GM12875 (cell line): ENCODE measurements at regions not wholly inside any gene's neighbourhood (a gene's known extent, or its start where the extent isn't known, plus 50 kb on each side); places are given as distances from the start of the nearest gene placed in this dataset.

Experiments used
- H3K4me3 ChIP-seq: one replicate; pipeline ENCODE4 v1.5.1; 2011; ENCODE audit warnings: low read depth, low read length, control low read depth
- CTCF ChIP-seq: IDR thresholded peaks from 2 replicates; pipeline ENCODE4 v1.5.1; 2011; ENCODE audit warnings: low read depth, mild to moderate bottlenecking, control low read depth, inconsistent platforms, low read length, moderate library complexity, borderline replicate concordance; ENCODE audit not compliant: insufficient read depth

- no peak for TF ChIP-seq CTCF
- H3K4me3 ChIP-seq, result no peak overlapping the region
These were observed 596.0 kb downstream of the INSC start for GRCh38 chr11:15710580-15711275.

- no peak for TF ChIP-seq CTCF
- no peak overlapping the region for H3K4me3 ChIP-seq
These were observed 596.6 kb downstream of the INSC start for GRCh38 chr11:15711311-15711710.

- H3K4me3 ChIP-seq, result no peak overlapping the region
- no peak for TF ChIP-seq CTCF
These were observed 600.1 kb downstream of the INSC start for GRCh38 chr11:15714641-15715399.

GRCh38 chr11:15716550-15716949 lies 601.8 kb downstream of the INSC start:
- TF ChIP-seq CTCF, result no peak
- H3K4me3 ChIP-seq, result no peak overlapping the region

- no peak overlapping the region for H3K4me3 ChIP-seq
- no peak for TF ChIP-seq CTCF
These were observed 605.7 kb downstream of the INSC start for GRCh38 chr11:15720460-15720859.

- H3K4me3 ChIP-seq, result no peak overlapping the region
- no peak for TF ChIP-seq CTCF
These were observed 609.2 kb downstream of the INSC start for GRCh38 chr11:15723966-15724365.

- TF ChIP-seq CTCF, result no peak
- H3K4me3 ChIP-seq, result no peak overlapping the region
These were observed 609.9 kb downstream of the INSC start for GRCh38 chr11:15724601-15725000.
